Posterior cingulate gyrus (tissue), 11 donors: ENCODE measurements at regions not wholly inside any gene's neighbourhood (a gene's known extent, or its start where the extent isn't known, plus 50 kb on each side); places are given as distances from the start of the nearest gene placed in this dataset.

Source experiments
- DNase-seq, 10 donors: peaks; one replicate each; pipeline versions ENCODE4 v3.0.0 to v3.0.0-alpha.2; 2020 to 2021; ENCODE audit warnings: mixed read lengths in 3 of 10
- intact Hi-C: fragments of 100-400 bp; cut with DNase I; formaldehyde crosslinking; loops from one replicate; pipeline ENCODE4 v1.15.1; 2023

GRCh38 chr11:69390561-69390960, 90.9 kb upstream of the LINC01488 start:
- intact Hi-C loops, result no loop called here

GRCh38 chr11:69391192-69392103, 90.0 kb upstream of the LINC01488 start:
- DNase-seq, result peak in 4 of 10 donors; percentile 5 to 64 (median 34)
- intact Hi-C loops, result no loop called here

More at GRCh38 chr11:69390561-69390960, 90.9 kb upstream of the LINC01488 start:
- DNase-seq, result no peak

- intact Hi-C loops, result no loop called here
- DNase-seq, result peak in 4 of 10 donors; percentile 3 to 55 (median 16)
Measured at GRCh38 chr11:69392104-69392653, 89.3 kb upstream of the LINC01488 start.

GRCh38 chr11:69393178-69393832, 88.2 kb upstream of the LINC01488 start:
- intact Hi-C loops, result no loop called here
- DNase-seq, result peak in 3 of 10 donors; percentile 3 to 59 (median 50)

- intact Hi-C loops, result no loop called here
- peak in 1 of 10 donors; percentile 3 for DNase-seq
Measured at GRCh38 chr11:69393865-69394233, 87.6 kb upstream of the LINC01488 start.

- intact Hi-C loops, result no loop called here
Measured at GRCh38 chr11:69394234-69394868, 87.1 kb upstream of the LINC01488 start.

GRCh38 chr11:69394869-69395246, 86.6 kb upstream of the LINC01488 start:
- no peak for DNase-seq
- intact Hi-C loops, result no loop called here

More at GRCh38 chr11:69394234-69394868, 87.1 kb upstream of the LINC01488 start:
- peak in 4 of 10 donors; percentile 4 to 73 (median 43) for DNase-seq

- intact Hi-C loops, result no loop called here
- peak in 3 of 10 donors; percentile 4 to 81 (median 31) for DNase-seq
Measured at GRCh38 chr11:69395287-69395686, 86.2 kb upstream of the LINC01488 start.

- DNase-seq, result peak in 4 of 10 donors; percentile 0 to 61 (median 24)
- intact Hi-C loops, result no loop called here
Measured at GRCh38 chr11:69396051-69396947, 85.2 kb upstream of the LINC01488 start.

GRCh38 chr11:69396948-69397307, 84.5 kb upstream of the LINC01488 start:
- intact Hi-C loops, result no loop called here

GRCh38 chr11:69397732-69398131, 83.7 kb upstream of the LINC01488 start:
- peak in 1 of 10 donors; percentile 37 for DNase-seq
- intact Hi-C loops, result no loop called here

More at GRCh38 chr11:69396948-69397307, 84.5 kb upstream of the LINC01488 start:
- peak in 3 of 10 donors; percentile 16 to 80 (median 28) for DNase-seq

GRCh38 chr11:69398529-69399492, 82.7 kb upstream of the LINC01488 start:
- DNase-seq, result peak in 3 of 10 donors; percentile 8 to 72 (median 59)
- intact Hi-C loops, result no loop called here

- DNase-seq, result peak in 1 of 10 donors; percentile 32
- intact Hi-C loops, result no loop called here
Measured at GRCh38 chr11:69400140-69400539, 81.3 kb upstream of the LINC01488 start.

- DNase-seq, result peak in 2 of 10 donors; percentile 50 to 57
- intact Hi-C loops, result no loop called here
Measured at GRCh38 chr11:69400771-69401590, 80.5 kb upstream of the LINC01488 start.

- no peak for DNase-seq
- intact Hi-C loops, result no loop called here
Measured at GRCh38 chr11:69401715-69402114, 79.7 kb upstream of the LINC01488 start.

GRCh38 chr11:69402251-69402887, 79.1 kb upstream of the LINC01488 start:
- intact Hi-C loops, result no loop called here
- peak in 1 of 10 donors; percentile 72 for DNase-seq
